ENCODE measurements at regions not wholly inside any gene's neighbourhood (a gene's known extent, or its start where the extent isn't known, plus 50 kb on each side); places are given as distances from the start of the nearest gene placed in this dataset.

DNA sequence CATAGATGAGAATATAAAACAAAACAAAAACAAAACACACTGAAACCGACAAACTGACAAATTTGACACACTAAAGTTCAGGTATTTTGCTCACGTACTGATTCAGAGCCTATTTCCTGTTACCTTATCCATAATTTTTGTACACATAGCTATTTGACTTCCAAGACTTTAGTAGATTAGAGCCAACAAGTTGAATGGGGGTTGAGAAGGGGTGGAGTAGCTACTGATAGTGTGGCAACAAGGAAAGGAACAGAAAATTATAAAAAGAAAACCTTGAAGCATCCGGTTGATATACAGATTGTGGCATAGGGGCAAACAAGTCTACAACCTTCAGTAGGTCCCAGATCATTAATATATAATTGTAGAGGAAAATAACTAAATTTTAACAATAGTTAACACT, 92.3 kb upstream of the RASGEF1B start:
- POLR2A ChIA-PET, result no interaction called here
- H3K27ac ChIP-seq (ENCODE audit: low read depth, low read length), result no peak overlapping the region
- no peaks in the 10 kb centered on the region for H3K9me3 ChIP-seq (ENCODE audit: control insufficient read depth, insufficient read depth, low read length)
- TF ChIP-seq, protein P1, sequence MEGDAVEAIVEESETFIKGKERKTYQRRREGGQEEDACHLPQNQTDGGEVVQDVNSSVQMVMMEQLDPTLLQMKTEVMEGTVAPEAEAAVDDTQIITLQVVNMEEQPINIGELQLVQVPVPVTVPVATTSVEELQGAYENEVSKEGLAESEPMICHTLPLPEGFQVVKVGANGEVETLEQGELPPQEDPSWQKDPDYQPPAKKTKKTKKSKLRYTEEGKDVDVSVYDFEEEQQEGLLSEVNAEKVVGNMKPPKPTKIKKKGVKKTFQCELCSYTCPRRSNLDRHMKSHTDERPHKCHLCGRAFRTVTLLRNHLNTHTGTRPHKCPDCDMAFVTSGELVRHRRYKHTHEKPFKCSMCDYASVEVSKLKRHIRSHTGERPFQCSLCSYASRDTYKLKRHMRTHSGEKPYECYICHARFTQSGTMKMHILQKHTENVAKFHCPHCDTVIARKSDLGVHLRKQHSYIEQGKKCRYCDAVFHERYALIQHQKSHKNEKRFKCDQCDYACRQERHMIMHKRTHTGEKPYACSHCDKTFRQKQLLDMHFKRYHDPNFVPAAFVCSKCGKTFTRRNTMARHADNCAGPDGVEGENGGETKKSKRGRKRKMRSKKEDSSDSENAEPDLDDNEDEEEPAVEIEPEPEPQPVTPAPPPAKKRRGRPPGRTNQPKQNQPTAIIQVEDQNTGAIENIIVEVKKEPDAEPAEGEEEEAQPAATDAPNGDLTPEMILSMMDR (IDR thresholded peaks at IDR 0.05; ENCODE audit: low read depth, low read length), result no peak
- CTCF ChIA-PET, result no interaction called here
- H3K27me3 ChIP-seq (ENCODE audit: control insufficient read depth, insufficient read depth, low read length), result peaks cover 2% of the 10 kb centered on the region
- no peak overlapping the region for H3K4me3 ChIP-seq (ENCODE audit: low read depth, low read length)
- no peak for DNase-seq (ENCODE audit: low read depth, low spot score)

DNA sequence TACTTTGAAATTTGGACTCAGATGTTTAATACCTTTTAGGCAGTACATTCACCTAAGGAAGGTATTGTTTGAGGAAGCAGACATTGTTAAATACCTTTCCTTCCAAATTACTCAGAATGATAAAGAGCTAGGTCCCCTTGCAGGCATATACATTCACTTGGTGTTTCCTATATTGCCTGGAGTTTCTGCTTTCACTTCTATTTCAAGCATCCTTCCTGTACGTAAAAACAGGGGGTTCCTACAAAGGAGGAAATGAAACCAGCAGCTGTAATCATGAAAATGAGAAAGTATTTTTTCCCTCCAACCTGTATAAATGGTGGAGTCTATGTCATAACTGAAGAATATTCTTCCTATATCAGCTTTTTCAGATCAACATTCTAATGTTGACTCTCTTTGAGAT, 90.4 kb upstream of the RASGEF1B start:
- no peak for DNase-seq (ENCODE audit: low read depth, low spot score)
- no peaks in the 10 kb centered on the region for H3K9me3 ChIP-seq (ENCODE audit: control insufficient read depth, insufficient read depth, low read length)
- H3K27ac ChIP-seq (ENCODE audit: low read depth, low read length), result no peak overlapping the region
- H3K27me3 ChIP-seq (ENCODE audit: control insufficient read depth, insufficient read depth, low read length), result peaks cover 2% of the 10 kb centered on the region
- POLR2A ChIA-PET, result no interaction called here
- TF ChIP-seq, protein P1 (IDR thresholded peaks at IDR 0.05; ENCODE audit: low read depth, low read length), result no peak
- H3K4me3 ChIP-seq (ENCODE audit: low read depth, low read length), result no peak overlapping the region
- CTCF ChIA-PET, result no interaction called here

DNA sequence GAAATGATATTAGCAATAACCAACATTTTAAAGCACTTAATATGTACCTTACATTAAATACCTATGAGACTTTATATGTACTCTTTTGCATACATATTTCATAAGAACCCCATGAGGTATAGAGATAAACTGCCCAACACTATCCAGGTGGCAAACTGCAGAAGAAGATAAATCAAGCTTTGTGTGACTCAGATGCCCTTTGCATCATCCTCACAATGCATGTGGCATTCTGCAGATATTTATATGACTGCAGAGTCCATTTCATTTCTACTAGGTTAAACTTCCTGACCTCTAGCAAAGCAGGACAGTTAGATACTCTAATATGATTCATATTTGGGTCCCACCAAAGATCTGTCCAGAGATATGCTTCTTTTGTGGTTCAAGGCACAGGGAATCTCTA, 85.6 kb upstream of the RASGEF1B start:
- Histone ChIP-seq H3K27ac (ENCODE audit: low read depth, low read length) (no peak overlapping the region), H3K27me3 (ENCODE audit: control insufficient read depth, insufficient read depth, low read length) (no peaks in the 10 kb centered on the region), H3K9me3 (ENCODE audit: control insufficient read depth, insufficient read depth, low read length) (no peaks in the 10 kb centered on the region), H3K4me3 (ENCODE audit: low read depth, low read length) (no peak overlapping the region)
- ChIA-PET CTCF (no interaction called here), POLR2A (no interaction called here)
- TF ChIP-seq, protein P1 (IDR thresholded peaks at IDR 0.05; ENCODE audit: low read depth, low read length), result no peak
- DNase-seq (ENCODE audit: low read depth, low spot score), result no peak

DNA sequence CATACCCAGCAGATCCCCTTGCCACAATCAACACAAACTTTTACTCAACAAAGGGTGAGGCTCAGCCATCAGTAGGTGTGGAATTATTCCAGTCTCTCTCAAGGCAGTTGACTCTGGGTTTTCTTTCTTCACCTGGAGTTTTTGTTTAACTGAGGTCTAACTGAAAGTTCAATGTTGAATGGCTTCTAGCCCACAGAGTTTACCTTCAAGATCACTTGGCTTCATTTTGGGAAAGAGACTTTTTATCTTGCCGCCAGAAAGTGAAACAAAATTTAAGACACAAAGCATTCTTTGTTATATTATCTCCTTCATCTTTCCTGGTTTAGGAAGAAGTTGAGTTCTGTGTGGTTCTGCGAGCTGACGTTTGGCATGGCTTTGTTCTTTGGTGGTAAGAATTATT, 83.8 kb upstream of the RASGEF1B start:
- CTCF ChIA-PET, result no interaction called here
- no peaks in the 10 kb centered on the region for H3K27me3 ChIP-seq (ENCODE audit: control insufficient read depth, insufficient read depth, low read length)
- TF ChIP-seq, protein P1 (IDR thresholded peaks at IDR 0.05; ENCODE audit: low read depth, low read length), result no peak
- POLR2A ChIA-PET, result no interaction called here
- no peak overlapping the region for H3K4me3 ChIP-seq (ENCODE audit: low read depth, low read length)
- H3K27ac ChIP-seq (ENCODE audit: low read depth, low read length), result no peak overlapping the region
- DNase-seq (ENCODE audit: low read depth, low spot score), result no peak
- H3K9me3 ChIP-seq (ENCODE audit: control insufficient read depth, insufficient read depth, low read length), result no peaks in the 10 kb centered on the region

DNA sequence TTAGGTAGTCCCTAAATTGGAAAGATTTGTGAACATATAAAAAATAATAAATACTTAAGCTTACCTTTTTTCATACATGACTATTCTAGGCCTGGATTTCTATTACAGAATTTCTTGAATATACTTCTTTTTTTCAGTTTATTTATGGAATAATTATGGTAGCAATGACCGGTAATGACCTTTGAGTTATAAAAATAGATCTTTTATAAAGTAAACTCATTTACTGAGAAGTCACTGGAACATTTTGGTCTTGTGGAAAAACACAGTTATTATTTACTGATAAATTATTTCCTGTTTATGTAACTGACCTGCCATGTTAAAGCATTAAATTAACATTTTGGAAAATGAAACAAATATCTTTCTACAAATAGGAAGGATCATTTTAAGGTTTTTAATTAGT, 80.4 kb upstream of the RASGEF1B start:
- DNase-seq (ENCODE audit: low read depth, low spot score), result no peak
- POLR2A ChIA-PET, result no interaction called here
- H3K4me3 ChIP-seq (ENCODE audit: low read depth, low read length), result no peak overlapping the region
- CTCF ChIA-PET, result interaction anchor here (0.6 kb wide), 1 partner anchor 22 kb away, joined by 3 read pairs; no protein-coding TSS in a partner anchor
- H3K9me3 ChIP-seq (ENCODE audit: control insufficient read depth, insufficient read depth, low read length), result no peaks in the 10 kb centered on the region
- H3K27me3 ChIP-seq (ENCODE audit: control insufficient read depth, insufficient read depth, low read length), result no peaks in the 10 kb centered on the region
- no peak overlapping the region for H3K27ac ChIP-seq (ENCODE audit: low read depth, low read length)
- TF ChIP-seq, protein P1 (IDR thresholded peaks at IDR 0.05; ENCODE audit: low read depth, low read length), result no peak
